HL-60 (cell line): ENCODE measurements at regions not wholly inside any gene's neighbourhood (a gene's known extent, or its start where the extent isn't known, plus 50 kb on each side); places are given as distances from the start of the nearest gene placed in this dataset.

ENCODE experiments used
- DNase-seq, 2 experiments: peaks; one replicate each; pipeline ENCODE4 v3.0.0-alpha.2; 2010 to 2020; ENCODE audit warnings: low read depth in 1 of 2, low spot score in 1 of 2
- H3K27ac ChIP-seq: fragments of 250-450 bp; sonication (Bioruptor Pico); replicated peaks from 2 replicates; pipeline ENCODE4 v1.5.1; 2020; ENCODE audit warnings: mild to moderate bottlenecking, moderate library complexity
- H3K27me3 ChIP-seq: fragments of 250-450 bp; sonication (Bioruptor Pico); 2 replicates; pipeline ENCODE4 v1.5.1; 2021; ENCODE audit warnings: mild to moderate bottlenecking, moderate library complexity; ENCODE audit not compliant: insufficient read depth, poor library complexity, severe bottlenecking
- H3K4me3 ChIP-seq: replicated peaks from 2 replicates; pipeline ENCODE4 v1.5.1; 2011; ENCODE audit warnings: mild to moderate bottlenecking, control low read depth, low read length; ENCODE audit not compliant: insufficient read depth
- CTCF ChIP-seq: IDR thresholded peaks from one replicate; pipeline ENCODE4 v1.5.1; 2011; ENCODE audit warnings: low read length, control low read depth, inconsistent platforms; ENCODE audit not compliant: insufficient read depth
- GABPA ChIP-seq: IDR thresholded peaks from 2 replicates; pipeline ENCODE4 v1.6.1; 2012; ENCODE audit warnings: low read depth
- POLR2AphosphoS5 ChIP-seq: IDR thresholded peaks from 2 replicates; pipeline ENCODE4 v1.6.1; 2012; ENCODE audit warnings: low read depth
- SPI1 ChIP-seq: IDR thresholded peaks from 2 replicates; pipeline ENCODE4 v1.6.1; 2012; ENCODE audit warnings: low read depth, mild to moderate bottlenecking, borderline replicate concordance
- TF ChIP-seq, protein P1 (sequence below): IDR thresholded peaks from 2 replicates; pipeline ENCODE4 v1.6.1; 2012; ENCODE audit warnings: low read depth; ENCODE audit not compliant: insufficient replicate concordance

DNA sequence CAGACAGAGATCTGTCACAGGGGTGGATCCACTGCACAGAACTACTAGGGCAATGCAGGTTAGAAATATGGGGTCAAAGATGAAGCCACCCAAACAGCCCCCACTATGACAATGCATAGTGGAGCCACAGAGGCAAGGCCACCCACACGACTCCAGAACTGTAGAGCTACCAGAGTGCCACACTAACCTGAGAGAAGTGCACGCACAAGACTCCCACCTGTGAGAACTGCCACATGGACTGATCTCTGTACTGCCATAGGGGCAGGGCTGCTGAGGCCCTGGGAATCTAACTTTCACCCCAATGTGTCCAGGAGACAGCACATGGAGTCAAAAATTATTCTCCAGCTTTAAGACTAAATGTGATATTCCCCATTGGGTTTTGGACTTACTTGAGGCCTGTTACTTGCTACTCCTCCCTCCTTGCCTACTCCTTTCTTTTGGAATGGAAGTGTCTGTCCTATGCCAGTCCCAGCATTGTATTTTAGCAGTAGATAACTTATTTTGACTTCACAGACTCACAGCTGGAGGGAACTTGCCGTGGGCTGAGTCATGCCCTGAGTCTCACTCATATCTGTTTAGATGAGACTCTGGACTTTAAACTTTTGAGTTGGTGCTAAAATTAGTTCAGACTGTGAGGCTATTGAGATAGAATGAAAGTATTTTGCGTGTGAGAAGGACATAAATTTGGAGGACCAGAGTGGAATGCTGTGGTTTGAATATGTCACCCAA is 853.3 kb downstream of the MAT2B start:
- DNase-seq, result no peak
- Histone ChIP-seq H3K4me3 (no peak overlapping the region), H3K27me3 (no peaks in the 10 kb centered on the region), H3K27ac (no peak overlapping the region)
- TF ChIP-seq CTCF (no peak), GABPA (no peak)

DNA sequence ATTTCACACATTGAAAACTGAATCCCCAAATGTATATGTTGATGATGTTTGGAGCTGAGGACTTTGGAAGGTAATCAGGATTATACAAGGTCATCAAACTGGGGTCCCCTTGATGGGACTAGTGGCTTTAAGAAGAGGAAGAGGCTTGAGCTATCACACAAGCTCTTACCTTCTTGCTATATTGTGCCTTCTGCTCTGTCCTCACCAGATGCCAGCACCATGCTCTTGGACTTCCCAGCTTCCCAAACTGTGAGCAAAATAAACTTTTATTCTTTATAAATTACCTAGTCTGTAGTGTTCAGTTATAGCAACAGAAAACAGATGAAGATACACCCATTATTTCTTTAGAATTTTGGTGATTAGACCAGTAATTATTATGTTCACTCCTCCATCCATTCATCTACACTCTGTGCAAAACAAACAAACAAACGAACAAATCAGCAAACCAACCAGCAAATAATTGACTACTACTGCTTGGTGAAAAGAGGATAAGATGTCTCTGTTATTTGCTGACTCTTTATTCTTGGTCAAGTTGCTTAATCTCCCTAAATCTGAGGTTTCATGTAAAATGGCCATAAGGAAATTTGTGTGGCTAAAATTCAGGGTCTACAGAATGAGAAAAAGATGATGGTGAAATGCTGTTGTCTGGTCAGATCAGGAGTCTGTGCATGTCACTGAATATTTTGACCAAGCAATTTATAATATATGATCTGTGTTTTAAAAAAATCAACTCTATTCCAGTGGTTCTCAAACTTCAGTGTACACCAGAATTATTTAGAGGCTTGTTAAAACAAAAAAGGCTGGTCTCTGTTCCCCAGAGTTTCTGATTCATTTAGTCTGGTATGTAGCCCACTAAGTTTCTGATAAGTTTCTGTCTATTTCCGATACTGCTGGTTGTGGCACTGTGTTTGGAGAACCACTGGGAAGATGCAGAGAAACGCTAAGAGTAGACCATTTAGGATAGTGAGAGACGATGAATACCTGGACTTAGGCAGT is 854.1 kb downstream of the MAT2B start:
- no peak for TF ChIP-seq POLR2AphosphoS5
- TF ChIP-seq, protein P1, sequence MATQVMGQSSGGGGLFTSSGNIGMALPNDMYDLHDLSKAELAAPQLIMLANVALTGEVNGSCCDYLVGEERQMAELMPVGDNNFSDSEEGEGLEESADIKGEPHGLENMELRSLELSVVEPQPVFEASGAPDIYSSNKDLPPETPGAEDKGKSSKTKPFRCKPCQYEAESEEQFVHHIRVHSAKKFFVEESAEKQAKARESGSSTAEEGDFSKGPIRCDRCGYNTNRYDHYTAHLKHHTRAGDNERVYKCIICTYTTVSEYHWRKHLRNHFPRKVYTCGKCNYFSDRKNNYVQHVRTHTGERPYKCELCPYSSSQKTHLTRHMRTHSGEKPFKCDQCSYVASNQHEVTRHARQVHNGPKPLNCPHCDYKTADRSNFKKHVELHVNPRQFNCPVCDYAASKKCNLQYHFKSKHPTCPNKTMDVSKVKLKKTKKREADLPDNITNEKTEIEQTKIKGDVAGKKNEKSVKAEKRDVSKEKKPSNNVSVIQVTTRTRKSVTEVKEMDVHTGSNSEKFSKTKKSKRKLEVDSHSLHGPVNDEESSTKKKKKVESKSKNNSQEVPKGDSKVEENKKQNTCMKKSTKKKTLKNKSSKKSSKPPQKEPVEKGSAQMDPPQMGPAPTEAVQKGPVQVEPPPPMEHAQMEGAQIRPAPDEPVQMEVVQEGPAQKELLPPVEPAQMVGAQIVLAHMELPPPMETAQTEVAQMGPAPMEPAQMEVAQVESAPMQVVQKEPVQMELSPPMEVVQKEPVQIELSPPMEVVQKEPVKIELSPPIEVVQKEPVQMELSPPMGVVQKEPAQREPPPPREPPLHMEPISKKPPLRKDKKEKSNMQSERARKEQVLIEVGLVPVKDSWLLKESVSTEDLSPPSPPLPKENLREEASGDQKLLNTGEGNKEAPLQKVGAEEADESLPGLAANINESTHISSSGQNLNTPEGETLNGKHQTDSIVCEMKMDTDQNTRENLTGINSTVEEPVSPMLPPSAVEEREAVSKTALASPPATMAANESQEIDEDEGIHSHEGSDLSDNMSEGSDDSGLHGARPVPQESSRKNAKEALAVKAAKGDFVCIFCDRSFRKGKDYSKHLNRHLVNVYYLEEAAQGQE, result no peak
- no peak for TF ChIP-seq CTCF
- TF ChIP-seq GABPA, result no peak
- H3K27me3 ChIP-seq, result no peaks in the 10 kb centered on the region
- no peak for DNase-seq

GRCh38 chr5:164360589-164360988 is 855.2 kb downstream of the MAT2B start:
- no peak overlapping the region for H3K27ac ChIP-seq
- no peak for DNase-seq

More for the DNA sequence above, 854.1 kb downstream of the MAT2B start:
- H3K27ac ChIP-seq, result no peak overlapping the region
- H3K4me3 ChIP-seq, result no peak overlapping the region

More at GRCh38 chr5:164360589-164360988, 855.2 kb downstream of the MAT2B start:
- TF ChIP-seq GABPA (no peak), CTCF (no peak), SPI1 (no peak), POLR2AphosphoS5 (no peak)
- TF ChIP-seq, protein P1, result no peak
- Histone ChIP-seq H3K27me3 (no peaks in the 10 kb centered on the region), H3K4me3 (no peak overlapping the region)
